Stimulated activated CD4-positive, alpha-beta T cell treated with anti-CD3 and anti-CD28 coated beads, Interleukin-2, amount 100 ng/mL, for 48 hours (primary cell): ENCODE measurements at regions not wholly inside any gene's neighbourhood (a gene's known extent, or its start where the extent isn't known, plus 50 kb on each side); places are given as distances from the start of the nearest gene placed in this dataset.
"Not testable (repeated sequence)": the region's sequence is repeated elsewhere in the genome, so short reads cannot be mapped to it uniquely, and the experiment has no call there.

ENCODE experiments used
- DNase-seq, 2 donors: peaks; one replicate each; pipeline ENCODE4 v3.0.0-alpha.2; 2020

GRCh38 chr9:81427870-81428269 is 261.5 kb downstream of the TLE1 start:
- no peak for DNase-seq

DNA sequence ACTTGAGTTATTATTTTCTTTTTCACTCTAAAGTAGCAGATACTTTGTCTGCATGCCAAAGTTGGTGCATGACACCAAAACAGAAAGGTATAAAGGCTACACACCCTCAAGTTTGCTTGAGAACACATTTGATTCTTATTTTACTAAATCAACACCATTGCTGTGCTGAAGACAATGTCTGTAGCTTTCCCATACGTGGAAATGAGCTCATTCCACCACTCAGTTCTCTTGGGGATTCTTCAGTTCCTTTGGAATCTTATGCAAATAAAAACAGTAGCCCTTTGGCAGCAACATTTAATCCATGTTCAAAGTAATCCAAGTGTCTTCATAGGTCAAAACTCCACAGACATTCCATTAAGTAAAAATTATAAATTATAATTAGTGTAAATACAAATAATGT is 264.9 kb downstream of the TLE1 start:
- DNase-seq, result no peak

DNA sequence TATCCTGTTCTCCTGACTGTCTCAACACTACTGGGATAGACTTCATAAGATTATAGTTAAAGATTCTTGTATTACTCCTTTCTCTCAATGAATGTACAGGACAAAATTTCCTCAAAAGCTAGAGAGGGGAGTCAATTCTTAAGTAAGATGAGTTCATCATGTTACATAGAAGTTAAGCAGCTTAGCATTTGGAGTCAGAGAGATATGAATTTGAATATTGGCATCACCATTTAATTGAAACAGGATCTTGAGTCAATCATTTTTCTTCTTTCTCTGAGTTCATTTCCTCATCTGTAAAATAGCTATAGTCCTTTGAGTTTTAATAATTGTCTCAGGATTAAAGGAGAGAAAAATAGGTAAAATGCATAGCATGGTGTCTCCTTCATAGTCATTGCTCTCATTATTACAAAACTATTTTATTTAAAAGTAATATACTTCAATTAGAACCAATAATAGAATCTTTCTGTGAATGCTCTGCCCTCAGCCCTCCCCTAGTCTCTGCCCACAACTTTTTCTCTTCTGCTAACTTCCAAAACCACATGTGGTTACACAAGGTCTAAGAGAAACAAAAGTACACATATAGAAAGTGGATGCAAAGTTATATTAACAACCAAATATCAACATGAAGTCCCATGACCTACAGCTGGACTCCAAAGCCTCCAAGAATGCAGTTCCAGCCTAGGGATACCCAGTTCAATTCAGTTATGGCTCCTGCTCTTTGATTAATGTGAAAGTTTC is 265.6 kb downstream of the TLE1 start:
- no peak for DNase-seq

DNA sequence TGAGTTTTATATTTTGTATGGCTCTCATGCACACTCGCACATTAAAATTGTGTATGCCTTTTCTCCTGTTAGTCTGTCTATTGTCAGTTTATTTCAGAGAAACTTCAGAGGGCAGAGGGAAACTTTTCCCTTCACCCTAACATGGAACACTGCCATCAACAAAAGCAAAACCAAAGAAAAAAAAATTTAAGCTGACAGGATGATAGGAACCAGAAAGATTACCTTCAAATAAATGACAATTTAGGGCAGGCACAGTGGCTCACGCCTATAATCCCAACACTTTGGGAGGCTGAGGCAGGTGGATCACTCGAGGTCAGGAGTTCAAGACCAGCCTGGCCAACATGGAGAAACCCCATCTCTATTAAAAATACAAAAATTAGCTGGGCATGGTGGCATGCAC is 268.3 kb downstream of the TLE1 start:
- not testable (repeated sequence) for DNase-seq

- no peak for DNase-seq
Measured at GRCh38 chr9:81420024-81420423, 269.3 kb downstream of the TLE1 start.

DNA sequence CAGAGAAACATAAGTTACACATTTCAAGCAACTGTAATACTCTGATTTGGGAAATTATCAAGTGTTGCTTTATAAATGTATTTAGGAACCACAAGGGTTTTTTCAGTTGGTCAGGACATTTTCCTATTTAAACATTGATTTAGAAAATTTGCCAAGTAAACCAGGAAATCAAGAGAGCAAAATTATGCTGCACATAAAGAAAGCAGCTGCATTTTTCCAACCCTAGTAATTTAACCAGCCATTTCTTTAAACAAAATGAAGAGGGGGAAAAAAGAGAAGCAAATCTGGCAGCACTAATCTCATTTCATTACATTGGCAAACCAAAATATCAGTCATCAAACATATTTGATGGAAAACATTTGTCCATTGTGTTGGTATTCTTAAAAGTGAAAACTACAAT is 271.4 kb downstream of the TLE1 start:
- DNase-seq, result no peak

DNA sequence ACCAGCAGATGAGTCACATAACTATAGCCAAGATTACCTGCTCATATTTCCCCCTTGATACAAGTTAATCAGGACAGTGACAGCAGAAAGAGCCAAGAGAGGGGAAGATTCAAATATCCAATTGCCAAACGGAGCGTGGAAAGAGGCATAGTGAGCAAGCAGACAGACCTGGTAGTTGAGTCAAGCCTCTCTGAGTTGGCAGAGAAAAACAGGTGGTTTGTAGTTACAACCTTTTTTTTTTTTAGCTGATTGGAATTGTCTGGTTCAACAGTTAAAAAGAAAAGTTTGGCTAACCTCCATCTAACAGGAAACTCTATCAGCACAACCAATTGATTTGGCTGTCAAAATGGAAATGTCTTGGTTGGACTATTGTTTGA is 272.1 kb downstream of the TLE1 start:
- DNase-seq, result no peak

DNA sequence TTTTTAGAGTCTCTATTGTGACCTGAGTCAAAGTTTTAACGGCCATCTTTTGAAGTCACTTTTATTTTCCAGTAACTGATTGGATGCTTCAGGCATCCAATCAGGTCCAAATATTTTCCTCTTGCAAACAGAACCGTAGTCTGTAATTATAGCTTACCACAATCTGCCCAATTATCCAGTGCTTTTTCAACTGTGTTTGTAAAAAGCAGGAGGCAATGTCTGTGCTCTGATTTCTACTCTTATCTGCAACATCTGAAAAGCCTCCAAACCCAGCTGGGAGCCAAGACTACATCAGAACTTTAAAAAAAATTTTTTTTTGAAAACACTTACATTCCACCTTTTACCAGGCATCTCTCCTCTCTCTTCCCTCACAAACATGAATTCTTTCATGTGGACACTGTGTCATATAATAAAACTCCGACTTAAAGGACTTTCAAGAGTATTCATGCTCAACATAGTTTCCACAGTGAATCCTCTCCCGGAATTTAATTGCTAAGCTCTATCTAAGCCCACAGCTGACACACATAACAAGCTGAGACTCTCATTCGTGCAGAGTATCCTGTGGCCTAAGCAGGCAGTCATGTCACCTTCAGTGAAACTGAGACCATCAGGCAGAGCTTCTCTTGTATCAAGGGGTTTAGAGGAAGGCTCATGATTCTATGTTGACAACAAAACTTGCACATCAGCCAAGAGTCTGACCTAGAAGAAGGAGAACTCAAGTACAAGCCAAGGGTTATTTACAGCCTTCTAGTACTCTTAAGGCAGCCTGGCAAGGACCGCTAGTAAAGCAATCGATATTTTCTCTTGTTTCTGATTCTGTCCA is 272.7 kb downstream of the TLE1 start:
- no peak for DNase-seq

- no peak for DNase-seq
Measured at GRCh38 chr9:81414836-81415235, 274.5 kb downstream of the TLE1 start.

DNA sequence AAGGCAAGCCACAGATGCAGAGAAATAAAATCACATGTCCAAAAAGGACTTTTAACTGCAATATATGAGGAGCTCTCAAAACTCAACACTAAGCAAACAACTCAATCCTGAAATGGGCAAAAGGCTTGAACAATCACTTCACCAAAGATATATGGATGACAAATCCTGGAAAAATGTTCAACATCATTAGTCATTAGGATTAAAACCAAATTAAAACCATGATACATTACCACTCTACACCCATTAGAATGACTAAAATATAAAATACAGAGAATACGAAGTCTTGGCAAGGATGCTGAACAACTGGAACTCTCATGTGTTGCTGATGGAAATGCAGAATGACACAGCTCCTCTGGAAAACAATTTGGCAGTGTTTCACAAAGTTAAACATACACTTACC is 277.4 kb downstream of the TLE1 start:
- no peak for DNase-seq

DNA sequence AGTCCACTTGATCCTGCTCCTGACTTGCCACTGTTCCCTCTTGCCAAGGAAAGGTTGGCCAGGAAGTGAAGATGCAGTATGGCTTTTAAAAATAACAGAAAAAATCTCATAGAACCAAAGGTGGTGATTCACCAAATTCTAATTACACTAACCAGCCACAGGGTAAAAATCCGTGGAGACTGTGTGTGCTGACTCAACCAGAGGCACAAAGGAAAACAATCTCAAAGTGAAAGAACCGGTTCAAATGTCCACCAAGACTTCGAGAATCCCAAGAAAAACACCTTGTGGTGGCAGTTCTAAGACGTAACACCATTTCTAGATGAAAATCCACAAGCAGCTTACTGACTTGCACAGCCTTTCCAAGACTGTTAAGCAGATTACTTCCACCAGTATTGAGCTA is 279.1 kb downstream of the TLE1 start:
- no peak for DNase-seq

GRCh38 chr9:81408951-81409350 is 280.4 kb downstream of the TLE1 start:
- no peak for DNase-seq

- no peak for DNase-seq
Measured at GRCh38 chr9:81404931-81405598, 284.3 kb downstream of the TLE1 start.

DNA sequence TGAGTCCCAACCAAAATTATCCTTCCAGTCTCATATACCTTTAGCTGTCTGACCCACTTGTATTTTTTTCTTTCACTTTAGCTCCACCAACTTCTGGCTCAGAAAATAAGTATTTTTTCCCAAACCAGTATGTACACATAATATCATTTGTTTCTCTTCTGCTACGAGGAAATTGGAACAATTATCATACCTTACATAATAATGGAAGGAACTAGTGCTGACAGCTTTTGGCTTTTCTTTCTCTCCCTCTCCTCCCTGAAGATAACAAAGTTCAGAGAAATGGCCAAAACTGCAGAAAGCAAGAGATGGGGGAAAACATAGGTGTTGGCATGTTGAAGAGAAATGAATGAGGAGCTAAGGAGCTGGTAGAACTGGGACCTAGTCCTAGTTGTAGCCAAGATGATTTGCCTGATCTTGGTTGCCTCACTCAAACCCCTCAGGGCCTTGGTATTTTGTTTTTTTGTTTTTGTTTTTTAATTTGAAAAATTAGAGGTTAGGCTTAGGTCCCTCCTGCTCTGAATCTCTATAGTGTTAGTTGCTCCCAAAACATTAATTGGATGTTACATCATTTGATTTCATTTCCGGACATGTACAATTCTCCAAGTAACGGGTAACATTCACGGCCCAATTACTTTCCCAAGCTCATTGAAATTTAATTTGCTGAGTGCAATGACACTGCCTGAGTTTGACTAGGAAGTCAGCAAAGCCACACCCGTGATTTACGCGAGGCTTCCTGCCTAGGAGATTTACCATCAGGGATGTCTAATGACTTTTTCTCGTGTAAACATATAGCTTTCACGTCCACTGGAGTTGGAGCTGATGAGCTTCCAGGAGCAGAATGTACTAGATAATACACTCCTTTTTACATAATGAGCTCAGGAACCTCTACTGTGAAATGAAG is 291.6 kb downstream of the TLE1 start:
- no peak for DNase-seq

GRCh38 chr9:81396528-81396927 is 292.8 kb downstream of the TLE1 start:
- no peak for DNase-seq

GRCh38 chr9:81395676-81396054 is 293.7 kb downstream of the TLE1 start:
- no peak for DNase-seq

DNA sequence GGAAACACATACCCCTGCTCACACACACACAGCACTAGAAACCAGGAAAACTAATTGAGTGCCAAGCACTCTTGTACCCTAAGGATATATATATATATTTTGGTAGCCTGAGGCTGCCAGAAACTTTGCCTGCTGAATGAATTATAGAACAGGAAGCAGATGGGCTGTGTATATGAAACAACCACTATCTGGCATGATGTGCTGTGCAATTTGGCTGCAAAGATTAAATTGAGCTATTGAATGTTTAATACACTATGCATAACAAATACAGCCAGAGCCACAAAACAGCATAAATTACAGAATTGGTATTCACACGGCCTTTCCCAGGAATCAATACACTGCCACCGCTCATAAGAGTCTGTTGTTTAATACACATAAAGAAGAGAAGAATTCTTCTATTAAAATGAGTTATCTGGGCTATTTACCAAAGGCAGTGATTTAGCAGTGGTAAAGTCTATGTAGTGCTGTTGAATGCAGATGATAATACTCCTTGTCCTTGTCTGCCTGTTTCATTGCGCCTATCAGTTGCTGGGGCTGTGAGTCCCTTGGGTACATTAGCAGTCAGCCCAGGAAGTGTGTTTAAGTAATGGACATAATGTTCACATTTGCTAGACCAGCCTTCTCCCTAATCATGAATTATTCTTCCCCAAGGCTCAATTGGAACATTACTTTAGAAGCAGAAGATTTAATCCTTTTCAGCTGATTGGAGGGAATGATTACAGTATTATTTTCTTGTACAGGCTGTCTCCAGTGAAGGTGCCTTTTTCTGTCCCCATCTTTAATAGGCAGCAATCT is 294.3 kb downstream of the TLE1 start:
- DNase-seq, result no peak

DNA sequence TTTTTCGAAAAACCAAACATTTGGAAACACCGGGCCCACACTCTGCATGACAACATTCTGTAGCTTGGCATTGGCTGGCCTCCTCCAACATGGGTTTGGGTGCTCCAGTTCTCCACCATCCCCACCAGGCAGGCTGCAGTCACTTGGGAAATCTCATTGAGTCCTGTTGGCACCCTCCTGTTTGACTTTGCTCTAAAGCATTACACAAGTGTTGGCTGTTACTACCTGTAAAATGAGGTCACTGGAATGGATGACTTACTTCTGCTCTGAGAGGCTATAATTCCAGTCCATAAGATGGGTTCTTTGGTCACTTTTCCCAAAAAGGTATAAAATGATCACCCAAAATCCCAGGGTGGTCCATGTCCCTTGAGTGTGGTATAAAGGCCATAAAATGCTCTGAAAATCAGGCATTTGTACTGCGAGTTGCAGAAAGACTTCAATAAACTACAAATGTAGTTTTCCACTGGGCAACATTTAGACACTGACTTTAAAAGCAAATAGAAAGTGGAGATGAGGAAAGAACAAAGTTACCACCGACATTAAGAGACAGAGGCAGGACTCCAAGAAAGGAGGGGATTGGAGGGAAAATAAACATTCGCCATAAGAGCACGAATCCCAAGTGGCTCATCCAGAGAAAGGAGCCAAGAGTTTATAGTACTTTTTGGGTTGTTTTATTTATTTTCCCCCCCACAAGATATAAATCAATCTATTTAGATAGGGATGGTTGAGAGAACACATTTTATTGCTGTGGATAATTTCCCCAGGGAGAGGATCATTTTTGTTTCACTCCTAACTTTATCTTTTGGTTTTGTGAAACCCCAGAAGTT is 295.1 kb downstream of the TLE1 start:
- DNase-seq, result no peak

DNA sequence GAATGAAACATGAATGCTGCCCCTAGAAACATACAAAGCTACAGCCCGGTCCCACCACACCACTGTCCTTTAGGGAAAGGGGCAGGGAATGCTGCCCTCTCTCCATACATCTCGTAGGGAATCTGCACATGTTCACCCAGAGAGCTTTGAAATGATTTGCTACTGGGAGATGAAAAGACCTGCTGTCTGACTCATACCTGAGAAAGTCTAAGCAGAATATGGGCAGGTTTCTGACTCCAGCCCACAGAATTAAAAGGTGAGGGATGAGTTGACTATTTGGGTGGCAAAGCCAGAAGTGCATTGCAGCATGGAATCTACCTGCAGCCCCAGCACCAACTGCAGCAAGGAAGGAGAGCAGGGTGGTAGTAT is 297.9 kb downstream of the TLE1 start:
- no peak for DNase-seq

- DNase-seq, result no peak
Measured at GRCh38 chr9:81390792-81391456, 298.4 kb downstream of the TLE1 start.

DNA sequence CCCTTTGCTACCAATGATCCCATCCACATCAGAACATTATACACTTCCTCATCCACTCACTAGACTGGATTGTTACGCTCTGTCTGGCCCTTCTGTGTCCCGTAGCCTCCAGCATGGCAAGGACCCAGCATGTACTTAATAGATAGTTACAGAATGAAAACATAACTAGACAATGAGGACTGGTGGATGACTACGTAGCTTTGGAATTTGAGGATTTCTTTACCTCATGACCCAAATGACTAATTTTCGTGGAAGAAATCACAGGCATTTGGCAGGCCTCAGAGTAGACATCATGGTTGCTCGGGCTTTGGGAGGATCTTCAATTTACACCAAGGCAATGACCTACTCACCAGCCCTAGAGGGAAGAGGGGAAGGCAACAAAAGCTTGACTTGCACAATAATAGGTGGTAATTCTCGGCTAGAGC is 299.8 kb downstream of the TLE1 start:
- DNase-seq, result no peak
